Suprapubic skin (tissue), 4 donors: ENCODE measurements at regions not wholly inside any gene's neighbourhood (a gene's known extent, or its start where the extent isn't known, plus 50 kb on each side); places are given as distances from the start of the nearest gene placed in this dataset.

Source experiments
- DNase-seq, 2 donors: peaks; one replicate each; pipeline ENCODE4 v3.0.0-alpha.2; 2019; ENCODE audit warnings: low spot score in 2 of 2
- H3K27ac ChIP-seq: fragments of 200-600 bp; sonication (generic); one replicate; pipeline ENCODE4 v1.5.1; 2019
- H3K27me3 ChIP-seq: fragments of 200-600 bp; sonication (generic); one replicate; pipeline ENCODE4 v1.5.1; 2019
- H3K36me3 ChIP-seq: fragments of 200-600 bp; sonication (generic); one replicate; pipeline ENCODE4 v1.5.1; 2019
- H3K4me1 ChIP-seq: fragments of 200-600 bp; sonication (generic); one replicate; pipeline ENCODE4 v1.5.1; 2019
- H3K4me3 ChIP-seq: fragments of 200-600 bp; sonication (generic); one replicate; pipeline ENCODE4 v1.5.1; 2019; ENCODE audit warnings: mild to moderate bottlenecking
- H3K9me3 ChIP-seq: fragments of 200-600 bp; sonication (generic); one replicate; pipeline ENCODE4 v1.5.1; 2019
- EP300 ChIP-seq: sonication (generic); formaldehyde crosslinking; IDR thresholded peaks from one replicate; pipeline ENCODE4 v1.6.1; 2017; ENCODE audit warnings: antibody characterized with exemption
- POLR2A ChIP-seq, 2 donors: fragments of 450-650 bp; IDR thresholded peaks; one replicate each; pipeline ENCODE4 v1.6.1; 2017; ENCODE audit warnings: antibody characterized with exemption in 2 of 2, mild to moderate bottlenecking in 2 of 2, moderate library complexity in 2 of 2
- POLR2AphosphoS5 ChIP-seq, 3 donors: sonication (generic); formaldehyde crosslinking; IDR thresholded peaks; one replicate each; pipeline ENCODE4 v1.6.1; 2017; ENCODE audit warnings: antibody characterized with exemption in 3 of 3
- WGBS: methylation state at CpG from one replicate; pipeline ENCODE4 v1.1.5; 2018; 5-methylcytosine and 5-hydroxymethylcytosine counted together
- TF ChIP-seq, protein P1 (sequence below), 2 donors: fragments of 200-600 bp in 1 of 2; fragments of 450-650 bp in 1 of 2; sonication (generic) in 1 of 2; IDR thresholded peaks; one replicate each; pipeline ENCODE4 v1.5.1; 2016 to 2019; ENCODE audit warnings: antibody characterized with exemption in 2 of 2, mild to moderate bottlenecking in 1 of 2, moderate library complexity in 1 of 2

DNA sequence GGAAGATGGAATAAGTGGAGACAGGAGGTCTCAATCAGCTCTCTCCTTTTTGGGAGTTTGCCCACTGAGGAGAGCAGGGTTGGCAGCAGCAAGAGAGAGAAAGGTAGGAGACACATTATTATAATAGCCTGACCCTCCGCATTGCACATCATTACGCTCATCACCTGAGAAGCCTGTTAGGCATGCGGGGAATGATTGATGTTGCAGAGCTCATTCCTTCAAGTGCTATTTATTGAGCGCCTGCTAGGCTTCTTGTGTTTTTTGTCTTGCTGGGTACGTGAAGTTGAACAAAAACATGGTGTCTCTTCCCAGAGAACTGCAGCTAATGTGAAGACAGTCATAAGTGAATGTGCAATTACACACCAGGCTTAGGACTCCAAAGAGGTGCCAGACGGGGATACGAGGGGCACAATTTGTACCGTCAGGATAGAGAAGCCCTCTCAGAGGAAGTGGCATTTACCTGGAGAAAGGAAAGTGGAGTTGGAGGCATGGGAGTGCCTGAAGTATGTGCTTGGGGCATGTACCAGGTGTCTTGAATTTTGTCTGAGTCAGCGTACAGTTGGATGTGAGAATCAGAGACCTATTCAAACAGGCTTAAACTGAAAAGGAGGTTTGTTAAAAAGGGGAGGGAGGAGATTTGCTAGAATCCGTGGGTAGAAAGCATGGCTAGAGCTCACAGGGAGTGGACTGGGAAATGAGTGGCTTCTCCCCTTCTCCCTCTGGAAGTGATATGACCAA, 90.2 kb upstream of the SOD3 start:
- H3K27me3 ChIP-seq = no peaks in the 10 kb centered on the region
- peaks cover under 1% of the 10 kb centered on the region for H3K9me3 ChIP-seq
- TF ChIP-seq, protein P1, sequence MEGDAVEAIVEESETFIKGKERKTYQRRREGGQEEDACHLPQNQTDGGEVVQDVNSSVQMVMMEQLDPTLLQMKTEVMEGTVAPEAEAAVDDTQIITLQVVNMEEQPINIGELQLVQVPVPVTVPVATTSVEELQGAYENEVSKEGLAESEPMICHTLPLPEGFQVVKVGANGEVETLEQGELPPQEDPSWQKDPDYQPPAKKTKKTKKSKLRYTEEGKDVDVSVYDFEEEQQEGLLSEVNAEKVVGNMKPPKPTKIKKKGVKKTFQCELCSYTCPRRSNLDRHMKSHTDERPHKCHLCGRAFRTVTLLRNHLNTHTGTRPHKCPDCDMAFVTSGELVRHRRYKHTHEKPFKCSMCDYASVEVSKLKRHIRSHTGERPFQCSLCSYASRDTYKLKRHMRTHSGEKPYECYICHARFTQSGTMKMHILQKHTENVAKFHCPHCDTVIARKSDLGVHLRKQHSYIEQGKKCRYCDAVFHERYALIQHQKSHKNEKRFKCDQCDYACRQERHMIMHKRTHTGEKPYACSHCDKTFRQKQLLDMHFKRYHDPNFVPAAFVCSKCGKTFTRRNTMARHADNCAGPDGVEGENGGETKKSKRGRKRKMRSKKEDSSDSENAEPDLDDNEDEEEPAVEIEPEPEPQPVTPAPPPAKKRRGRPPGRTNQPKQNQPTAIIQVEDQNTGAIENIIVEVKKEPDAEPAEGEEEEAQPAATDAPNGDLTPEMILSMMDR (IDR thresholded peaks at IDR 0.05) = no peak
- no peak for TF ChIP-seq EP300
- TF ChIP-seq POLR2A (IDR thresholded peaks at IDR 0.05) = no peak
- no peak for TF ChIP-seq POLR2AphosphoS5 (IDR thresholded peaks at IDR 0.05)
- H3K36me3 ChIP-seq = no peaks in the 10 kb centered on the region
- 77% methylated on average over 10 of the region's 10 CpGs for WGBS
- H3K4me1 ChIP-seq = peaks cover 4% of the 10 kb centered on the region
- DNase-seq = no peak
- H3K4me3 ChIP-seq = no peak overlapping the region
- H3K27ac ChIP-seq = no peak overlapping the region

DNA sequence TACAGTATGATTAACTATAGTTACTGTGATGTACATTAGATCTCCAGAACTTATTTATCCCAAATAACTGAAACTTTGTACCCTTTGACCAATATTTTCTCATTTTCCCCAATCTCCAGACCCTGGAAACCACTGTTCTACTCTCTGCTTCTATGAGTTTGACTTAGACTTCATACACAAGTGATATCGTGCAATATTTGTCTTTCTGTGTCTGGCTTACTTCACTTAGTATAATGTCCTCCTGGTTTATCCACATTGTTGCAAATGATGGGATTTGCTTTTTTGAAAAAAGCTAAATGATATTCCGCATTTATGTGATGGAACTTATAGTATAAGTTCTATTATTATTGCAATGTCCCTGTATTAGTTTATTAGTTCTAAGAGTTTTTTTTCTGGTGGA, 81.8 kb upstream of the SOD3 start:
- TF ChIP-seq EP300 = no peak
- TF ChIP-seq, protein P1 (IDR thresholded peaks at IDR 0.05) = no peak
- no peak overlapping the region for H3K4me3 ChIP-seq
- peaks cover 9% of the 10 kb centered on the region for H3K9me3 ChIP-seq
- 70% methylated on average over 2 of the region's 2 CpGs for WGBS
- no peaks in the 10 kb centered on the region for H3K4me1 ChIP-seq
- no peaks in the 10 kb centered on the region for H3K36me3 ChIP-seq
- no peak overlapping the region for H3K27ac ChIP-seq
- no peaks in the 10 kb centered on the region for H3K27me3 ChIP-seq
- DNase-seq = no peak

DNA sequence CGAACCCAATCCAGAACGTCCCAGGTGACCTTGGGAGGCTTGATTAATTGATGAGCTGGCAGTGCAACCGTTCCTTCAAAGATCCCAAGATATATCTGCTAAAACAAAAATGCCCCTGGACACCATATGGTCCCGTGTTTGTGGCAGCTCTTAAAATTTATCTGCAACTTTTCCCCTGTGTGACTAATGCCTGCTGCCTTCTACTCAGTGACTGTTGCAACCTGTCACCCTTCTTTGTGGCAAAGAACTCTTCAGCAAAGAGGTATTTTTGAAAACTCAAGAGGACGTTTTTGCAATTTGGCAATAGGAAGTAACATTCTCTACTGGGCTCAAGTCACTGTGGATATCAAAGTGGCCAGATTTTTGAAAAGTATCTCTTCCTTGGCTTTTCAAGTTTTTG, 75.8 kb upstream of the SOD3 start:
- no peak overlapping the region for H3K4me3 ChIP-seq
- no peak for DNase-seq
- peaks cover 3% of the 10 kb centered on the region for H3K9me3 ChIP-seq
- no peak overlapping the region for H3K27ac ChIP-seq
- WGBS = 49% methylated on average over 5 of the region's 5 CpGs
- no peaks in the 10 kb centered on the region for H3K36me3 ChIP-seq
- H3K4me1 ChIP-seq = no peaks in the 10 kb centered on the region
- no peaks in the 10 kb centered on the region for H3K27me3 ChIP-seq
- TF ChIP-seq POLR2AphosphoS5 (IDR thresholded peaks at IDR 0.05) = no peak
- TF ChIP-seq, protein P1 (IDR thresholded peaks at IDR 0.05) = no peak
- TF ChIP-seq EP300 = no peak
- TF ChIP-seq POLR2A (IDR thresholded peaks at IDR 0.05) = no peak

DNA sequence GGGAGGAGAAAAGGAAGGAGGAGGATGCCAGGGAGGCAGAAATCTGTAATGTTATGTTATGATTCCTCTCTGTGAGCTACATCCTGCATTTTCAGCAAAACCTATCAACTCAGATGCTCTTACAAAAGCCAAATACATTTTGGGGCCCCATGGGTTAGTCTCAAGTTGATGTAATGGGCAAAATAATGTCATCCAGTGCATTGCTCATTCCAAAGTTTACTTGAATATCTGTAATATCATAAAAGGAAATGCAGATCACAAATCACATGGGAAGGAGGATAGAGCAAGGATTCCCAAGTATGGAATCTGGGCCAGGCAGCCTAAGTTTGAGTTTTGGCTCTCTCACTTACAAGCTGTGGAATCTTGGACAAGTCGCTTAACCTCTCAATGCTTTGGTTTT, 74.9 kb upstream of the SOD3 start:
- Histone ChIP-seq H3K4me3 (no peak overlapping the region), H3K36me3 (no peaks in the 10 kb centered on the region), H3K4me1 (no peaks in the 10 kb centered on the region), H3K9me3 (peaks cover 2% of the 10 kb centered on the region), H3K27me3 (no peaks in the 10 kb centered on the region), H3K27ac (no peak overlapping the region)
- TF ChIP-seq POLR2AphosphoS5 (IDR thresholded peaks at IDR 0.05) (no peak), POLR2A (IDR thresholded peaks at IDR 0.05) (no peak), EP300 (no peak)
- TF ChIP-seq, protein P1 (IDR thresholded peaks at IDR 0.05) = no peak
- WGBS = 93% methylated on average over 1 of the region's 1 CpG
- DNase-seq = no peak

DNA sequence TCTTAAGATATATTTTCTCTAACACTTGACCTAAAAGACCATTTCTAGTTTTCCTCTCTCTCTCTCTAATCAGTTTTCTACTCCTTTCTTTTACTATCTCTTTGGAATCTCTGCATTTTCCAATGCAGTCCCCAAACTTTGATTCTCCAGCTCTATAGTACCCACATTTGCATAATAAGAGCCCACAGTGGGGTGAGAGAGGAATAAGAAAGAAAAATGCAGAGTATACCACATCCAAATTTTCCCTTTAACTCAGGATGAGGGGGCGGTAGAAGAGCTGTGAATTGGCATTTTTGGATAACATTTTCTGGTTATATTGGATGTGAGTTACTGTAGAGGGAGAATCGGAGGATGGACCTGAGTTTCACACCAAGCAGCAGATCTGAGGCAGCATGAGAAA, 74.4 kb upstream of the SOD3 start:
- no peaks in the 10 kb centered on the region for H3K36me3 ChIP-seq
- H3K4me3 ChIP-seq = no peak overlapping the region
- 70% methylated on average over 2 of the region's 2 CpGs for WGBS
- no peaks in the 10 kb centered on the region for H3K4me1 ChIP-seq
- DNase-seq = no peak
- no peaks in the 10 kb centered on the region for H3K27me3 ChIP-seq
- no peak for TF ChIP-seq EP300
- TF ChIP-seq, protein P1 (IDR thresholded peaks at IDR 0.05) = no peak
- no peak for TF ChIP-seq POLR2A (IDR thresholded peaks at IDR 0.05)
- TF ChIP-seq POLR2AphosphoS5 (IDR thresholded peaks at IDR 0.05) = no peak
- no peaks in the 10 kb centered on the region for H3K9me3 ChIP-seq
- H3K27ac ChIP-seq = no peak overlapping the region
